COR-L47 (cell line): ENCODE measurements at regions not wholly inside any gene's neighbourhood (a gene's known extent, or its start where the extent isn't known, plus 50 kb on each side); places are given as distances from the start of the nearest gene placed in this dataset.
"Not testable (repeated sequence)": the region's sequence is repeated elsewhere in the genome, so short reads cannot be mapped to it uniquely, and the experiment has no call there.

Experiments
- DNase-seq: peaks from one replicate; lab custom pipeline; 2025; lab: John Stamatoyannopoulos, UW

- DNase-seq, result no peak
Measured at GRCh38 chr7:9709216-9709615, 1264.5 kb upstream of the PHF14 start.

DNA sequence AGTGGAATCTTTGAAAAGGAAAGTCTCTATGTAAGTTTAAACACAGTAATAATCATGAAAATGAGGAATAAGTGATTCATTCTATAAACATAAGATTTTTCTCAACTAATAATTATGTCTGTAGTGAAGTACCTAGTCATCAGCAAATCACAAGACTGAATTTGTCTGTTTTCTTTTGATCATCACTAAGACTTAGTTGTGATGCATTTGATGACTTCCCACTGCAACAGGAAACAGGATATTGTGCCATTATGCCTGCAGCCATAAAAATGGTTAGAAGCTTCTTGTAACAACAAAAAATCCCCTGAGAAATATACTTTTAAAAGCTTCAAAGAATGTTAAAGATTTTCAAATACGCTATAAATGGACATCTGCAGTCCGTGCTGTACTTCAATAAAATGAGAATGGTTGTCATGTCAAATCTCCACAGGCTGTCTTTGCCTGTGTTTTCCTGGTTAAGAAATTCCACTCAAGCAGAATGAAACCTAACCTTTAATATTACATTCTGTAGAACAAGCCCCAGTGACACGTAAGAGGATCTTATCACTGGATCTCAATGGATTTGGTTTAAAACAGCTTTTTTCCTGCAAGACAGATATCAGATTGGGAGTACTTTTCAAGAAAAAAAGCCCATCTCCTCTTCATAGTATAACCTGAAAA lies 1262.3 kb upstream of the PHF14 start:
- DNase-seq, result no peak

DNA sequence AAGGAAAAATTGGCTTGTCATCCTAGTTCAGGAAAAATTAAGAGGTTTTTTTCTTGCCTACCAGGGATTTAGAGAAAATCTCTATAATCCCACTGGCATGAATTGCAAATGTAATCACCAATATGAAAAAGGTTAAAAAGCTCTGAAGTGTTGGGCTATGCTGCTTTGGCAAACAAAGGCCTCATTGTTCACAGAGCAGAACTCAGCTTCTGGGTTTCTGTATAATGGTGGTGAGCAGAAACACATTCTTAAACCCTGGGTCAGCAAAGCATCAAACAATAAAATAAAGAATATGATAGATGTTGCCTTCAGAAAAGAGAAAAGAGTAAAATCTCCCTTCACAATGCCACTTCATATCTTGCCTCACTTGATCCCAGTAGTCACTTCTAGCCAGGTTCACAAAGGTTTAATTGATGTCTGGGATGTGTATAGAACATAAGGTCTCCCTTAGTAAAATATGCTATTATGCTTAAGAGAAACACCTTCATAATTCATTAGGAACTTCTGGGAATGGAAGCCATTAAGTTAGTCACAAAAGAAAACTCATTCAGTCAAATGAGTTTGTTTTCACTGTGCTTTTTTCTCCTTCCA lies 1255.5 kb upstream of the PHF14 start:
- no peak for DNase-seq

DNA sequence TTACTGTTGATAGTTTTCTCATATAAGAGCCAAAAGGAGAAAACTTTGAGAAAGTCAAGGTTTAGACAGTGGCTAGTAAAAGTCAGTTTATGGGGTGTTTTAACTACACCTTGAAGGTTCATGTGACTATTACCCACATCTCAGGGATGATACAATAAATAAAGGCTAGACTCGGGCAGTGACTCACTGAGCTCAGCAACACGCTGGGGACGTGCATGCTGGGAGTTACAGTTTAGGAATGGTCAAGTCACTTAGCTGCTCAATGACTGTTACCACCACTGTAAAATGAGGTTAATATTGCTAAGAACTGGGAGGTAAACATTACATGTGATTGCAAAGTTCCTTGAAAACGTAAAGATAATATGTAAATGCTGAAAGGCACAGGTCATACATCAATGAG lies 1254.4 kb upstream of the PHF14 start:
- DNase-seq, result no peak

GRCh38 chr7:9719721-9720120 lies 1254.0 kb upstream of the PHF14 start:
- DNase-seq, result no peak

DNA sequence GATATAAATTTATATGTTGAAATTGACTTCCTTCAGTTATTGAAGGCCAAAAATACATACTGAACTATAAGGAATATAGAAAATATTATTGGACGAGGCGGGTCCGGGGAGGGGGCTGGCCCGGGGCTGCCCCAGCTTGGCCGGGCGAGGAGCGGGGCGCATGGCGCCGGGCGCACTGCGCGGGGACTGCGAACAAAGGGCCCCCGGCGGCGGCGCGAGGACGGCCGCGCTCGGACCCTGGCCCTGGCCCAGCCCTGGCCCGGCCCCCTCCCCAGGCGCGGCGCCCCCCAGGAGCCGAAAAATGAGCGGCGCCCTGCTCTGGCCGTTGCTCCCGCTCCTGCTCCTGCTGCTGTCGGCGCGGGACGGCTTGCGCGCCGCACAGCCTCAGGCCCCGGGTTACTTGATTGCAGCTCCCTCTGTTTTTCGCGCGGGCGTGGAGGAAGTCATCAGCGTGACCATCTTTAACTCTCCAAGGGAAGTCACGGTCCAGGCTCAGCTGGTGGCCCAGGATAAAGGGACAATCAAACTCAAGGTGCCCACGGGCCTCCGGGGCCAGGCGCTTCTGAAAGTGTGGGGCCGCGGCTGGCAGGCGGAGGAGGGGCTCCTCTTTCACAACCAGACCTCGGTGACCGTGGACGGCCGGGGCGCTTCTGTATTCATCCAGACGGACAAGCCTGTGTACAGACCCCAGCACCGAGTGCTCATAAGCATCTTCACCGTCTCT lies 1247.6 kb upstream of the PHF14 start:
- DNase-seq, result not testable (repeated sequence)

GRCh38 chr7:9726811-9727210 lies 1246.9 kb upstream of the PHF14 start:
- not testable (repeated sequence) for DNase-seq

GRCh38 chr7:9727467-9727869 lies 1246.2 kb upstream of the PHF14 start:
- DNase-seq, result not testable (repeated sequence)

DNA sequence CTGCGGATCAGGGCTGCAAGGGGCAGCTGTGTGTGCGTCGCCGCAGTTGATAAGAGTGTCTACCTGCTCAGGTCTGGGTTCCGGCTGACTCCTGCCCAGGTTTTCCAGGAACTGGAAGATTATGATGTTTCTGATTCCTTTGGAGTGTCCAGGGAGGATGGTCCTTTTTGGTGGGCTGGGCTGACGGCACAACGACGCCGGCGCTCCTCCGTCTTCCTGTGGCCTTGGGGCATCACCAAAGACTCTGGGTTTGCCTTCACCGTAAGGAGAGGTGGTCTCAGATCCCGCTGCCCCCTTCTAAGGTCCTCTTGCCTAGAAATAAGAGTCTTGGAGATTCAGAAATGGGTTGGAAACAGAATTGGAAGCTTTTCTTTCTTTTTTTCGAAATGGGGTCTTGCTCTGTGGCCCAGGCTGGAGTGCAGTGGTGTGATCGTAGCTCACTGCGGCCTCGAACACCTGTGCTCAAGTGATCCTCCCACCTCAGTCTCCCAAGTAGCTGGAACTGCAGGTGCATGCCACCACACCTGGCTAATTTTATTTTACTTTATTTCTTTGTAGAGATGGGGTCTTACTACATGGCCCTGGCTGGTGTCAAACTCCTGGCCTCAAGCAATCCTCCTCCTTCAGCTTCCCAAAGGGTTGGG lies 1245.5 kb upstream of the PHF14 start:
- not testable (repeated sequence) for DNase-seq

DNA sequence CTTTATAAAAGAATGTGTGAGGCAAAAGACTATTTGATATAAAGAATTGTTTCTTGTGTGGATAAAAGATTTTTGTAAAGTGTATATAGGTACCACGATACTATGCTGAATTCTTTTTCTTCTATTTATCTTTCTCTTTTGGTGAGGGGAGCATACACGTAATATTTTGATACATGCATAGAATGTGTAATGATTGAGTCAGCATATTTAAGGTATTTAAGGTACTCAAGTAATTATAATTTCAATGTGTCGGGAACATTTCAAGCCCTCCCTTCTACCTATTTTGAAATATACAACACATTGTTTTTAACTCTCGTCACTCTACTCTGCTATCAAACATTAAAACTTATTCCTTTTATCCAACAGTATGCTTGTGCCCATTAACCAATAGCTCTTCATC lies 1221.6 kb upstream of the PHF14 start:
- DNase-seq, result no peak

DNA sequence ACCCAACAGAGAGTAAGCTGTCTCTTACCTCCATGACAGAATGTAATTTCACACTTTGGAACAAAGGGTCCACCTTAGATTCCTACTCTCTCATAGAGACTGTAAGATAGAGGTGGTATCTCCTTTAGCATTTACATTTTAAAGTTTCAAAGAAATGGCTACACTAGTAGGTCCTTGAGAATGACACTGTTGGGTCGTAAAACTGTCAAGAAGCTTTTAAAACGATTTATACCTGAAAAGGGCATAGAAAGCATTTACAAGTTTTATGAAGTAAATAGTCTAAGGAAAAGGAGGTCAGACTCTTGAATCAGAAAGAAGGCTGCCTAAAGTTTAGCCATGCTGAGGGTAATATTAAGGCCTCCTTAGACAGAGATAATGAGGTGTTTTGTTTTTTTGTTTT lies 1212.4 kb upstream of the PHF14 start:
- DNase-seq, result no peak

GRCh38 chr7:9776900-9777299 lies 1196.8 kb upstream of the PHF14 start:
- no peak for DNase-seq

DNA sequence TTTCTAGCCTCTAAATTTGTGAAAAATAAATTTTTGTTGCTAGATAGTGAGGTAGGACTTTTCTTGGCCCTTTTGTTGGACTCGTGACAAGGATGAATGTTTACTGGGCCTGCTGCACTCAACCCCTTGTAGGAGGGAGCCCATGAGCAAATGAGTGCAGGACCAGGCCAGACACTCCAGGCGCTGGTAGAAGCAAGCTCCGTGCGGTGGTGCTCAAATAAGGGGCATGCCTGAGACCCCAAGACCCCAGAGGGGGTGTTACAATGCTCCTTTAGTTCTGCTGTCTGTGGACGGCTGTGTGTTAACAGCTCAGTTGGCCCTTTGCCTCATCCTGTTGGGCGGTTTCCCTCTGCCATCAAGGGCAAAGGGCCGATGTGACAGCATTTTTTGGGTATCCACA lies 1195.3 kb upstream of the PHF14 start:
- no peak for DNase-seq

DNA sequence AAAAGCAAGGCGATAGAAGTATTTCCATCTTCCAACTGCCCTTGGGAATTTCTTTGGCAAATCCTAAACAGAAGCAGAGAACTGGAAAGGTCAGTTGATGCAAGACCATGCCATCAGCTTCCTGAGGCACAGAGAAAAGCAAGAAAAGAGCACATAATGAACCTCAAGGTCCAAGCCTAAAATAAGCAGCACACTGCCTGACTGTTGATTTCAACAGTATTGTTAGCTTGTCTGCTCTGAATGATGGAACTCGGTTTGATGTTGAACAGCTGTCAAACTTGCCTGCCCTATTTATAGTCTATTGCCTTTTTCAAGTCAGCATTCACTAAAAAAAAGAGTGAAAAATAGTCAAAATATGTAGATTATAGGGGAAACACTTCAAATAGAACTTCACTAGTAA lies 1192.0 kb upstream of the PHF14 start:
- no peak for DNase-seq

- DNase-seq, result no peak
Measured at GRCh38 chr7:9782275-9782674, 1191.4 kb upstream of the PHF14 start.

DNA sequence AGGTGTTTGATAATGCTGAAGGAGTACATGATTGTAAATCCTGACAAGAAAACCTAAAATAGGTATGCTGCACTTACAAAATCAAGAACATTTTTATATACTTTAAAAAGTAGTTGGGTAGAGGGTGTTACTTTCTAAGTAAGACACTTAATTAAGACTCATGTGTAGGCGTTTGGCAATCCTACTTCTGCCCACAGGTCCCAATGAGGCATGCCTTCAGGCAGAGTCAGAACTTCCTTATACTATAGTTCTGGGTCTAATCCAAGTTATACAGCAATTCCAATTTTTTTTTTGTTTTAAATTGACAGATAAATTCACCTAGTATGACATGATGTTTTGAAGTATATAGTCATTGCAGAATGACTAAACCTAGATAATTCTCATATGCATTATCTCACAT lies 1188.5 kb upstream of the PHF14 start:
- no peak for DNase-seq

DNA sequence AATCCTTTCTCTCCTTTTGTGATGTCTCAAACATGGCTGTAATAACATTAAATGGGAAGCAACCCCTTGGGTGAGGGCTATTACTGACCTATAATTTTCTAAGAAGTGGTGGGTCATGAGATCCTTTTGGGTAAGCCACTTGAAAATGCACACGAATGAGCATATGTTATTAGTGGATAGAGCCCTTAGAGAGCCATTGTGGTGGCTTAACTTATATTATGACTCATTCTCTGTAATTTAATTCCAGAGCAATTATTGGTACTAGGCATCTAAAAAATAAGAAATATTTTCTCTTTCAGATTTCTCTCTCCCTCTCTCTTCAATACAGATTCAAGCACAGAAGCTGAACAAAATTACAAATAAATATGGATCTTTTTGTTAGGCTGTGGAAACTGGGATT lies 1177.4 kb upstream of the PHF14 start:
- DNase-seq, result no peak

GRCh38 chr7:9822458-9823290 lies 1151.0 kb upstream of the PHF14 start:
- DNase-seq, result no peak

DNA sequence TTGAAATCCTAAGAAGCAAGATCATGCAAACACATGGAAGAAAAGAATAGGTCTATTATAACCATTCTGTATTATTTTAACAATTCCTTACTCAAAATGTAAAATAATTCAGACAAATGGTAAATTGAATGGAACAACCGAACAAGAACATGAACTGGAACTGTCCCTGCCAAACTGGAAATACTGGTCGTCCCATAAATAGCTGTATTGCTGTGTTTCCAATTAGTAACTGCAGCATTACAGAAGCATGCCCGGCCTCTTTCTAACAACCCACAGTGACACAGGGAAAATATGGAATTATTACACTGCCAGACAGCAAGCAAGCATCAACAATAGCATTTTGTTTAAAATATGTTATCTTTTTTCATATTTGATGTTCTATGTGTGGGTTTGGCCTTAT lies 1138.5 kb upstream of the PHF14 start:
- DNase-seq, result no peak

GRCh38 chr7:9836671-9837070 lies 1137.0 kb upstream of the PHF14 start:
- no peak for DNase-seq

- no peak for DNase-seq
Measured at GRCh38 chr7:9842301-9842700, 1131.4 kb upstream of the PHF14 start.

GRCh38 chr7:9846902-9847301 lies 1126.8 kb upstream of the PHF14 start:
- DNase-seq, result no peak
